ENCODE measurements at regions not wholly inside any gene's neighbourhood (a gene's known extent, or its start where the extent isn't known, plus 50 kb on each side); places are given as distances from the start of the nearest gene placed in this dataset.

DNA sequence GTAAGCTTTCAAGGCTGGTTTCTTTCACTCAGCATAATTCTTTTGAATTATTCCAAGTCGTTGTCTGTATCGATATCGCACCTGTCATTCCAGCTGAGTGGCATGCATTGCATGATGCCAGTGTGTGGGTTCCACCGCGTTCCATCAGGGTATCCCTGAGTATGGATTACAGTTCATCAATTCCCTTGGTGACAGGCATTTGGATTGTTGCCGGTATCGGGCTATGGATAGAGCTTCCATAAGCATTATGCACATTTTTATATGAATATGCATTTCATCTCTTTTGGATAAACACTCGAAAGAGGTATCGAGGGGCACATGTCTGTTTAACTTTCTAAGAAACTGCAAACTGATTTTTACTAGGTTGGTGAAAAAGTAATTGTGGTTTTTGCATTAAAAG lies 698.8 kb downstream of the BRD1 start:
- WGBS, 3 donors: 92 to 95% (median 93%) methylated on average over 9 of the region's 9 CpGs
- no peaks in the 10 kb centered on the region for H3K27me3 ChIP-seq
- H3K36me3 ChIP-seq: no peaks in the 10 kb centered on the region
- no peak overlapping the region for H3K4me3 ChIP-seq
- no peak for DNase-seq
- no peak overlapping the region for H3K27ac ChIP-seq
- TF ChIP-seq POLR2A (IDR thresholded peaks at IDR 0.05) (no peak), EP300 (IDR thresholded peaks at IDR 0.05) (no peak), CTCF (IDR thresholded peaks at IDR 0.05) (no peak)
- H3K9me3 ChIP-seq: no peaks in the 10 kb centered on the region
- no peaks in the 10 kb centered on the region for H3K4me1 ChIP-seq (ENCODE audit: insufficient read depth)
- intact Hi-C loops (cut with DNase I): no loop called here

DNA sequence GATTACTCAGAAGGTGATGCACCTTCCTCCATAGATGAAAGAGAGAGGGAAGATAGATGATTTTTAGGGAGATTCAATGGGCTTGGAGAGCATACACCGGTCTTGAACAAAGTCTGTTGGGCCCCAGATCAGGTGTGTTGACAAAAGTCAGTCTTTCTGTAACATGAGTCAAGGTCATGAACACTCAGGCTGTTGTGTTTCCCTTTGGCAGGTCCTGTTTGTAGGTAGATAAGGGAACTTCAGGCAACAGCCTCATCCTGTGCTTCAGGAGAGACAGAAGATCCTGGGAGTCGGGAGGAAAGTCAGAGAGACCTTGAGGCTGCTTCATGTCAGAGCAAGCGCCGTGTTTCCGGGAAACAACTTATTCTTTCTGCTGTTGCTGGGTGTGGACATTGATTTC lies 703.1 kb downstream of the BRD1 start:
- H3K4me3 ChIP-seq: no peak overlapping the region
- H3K27me3 ChIP-seq: no peaks in the 10 kb centered on the region
- DNase-seq: no peak
- H3K9me3 ChIP-seq: no peaks in the 10 kb centered on the region
- WGBS, 3 donors: 53 to 69% (median 57%) methylated on average over 5 of the region's 5 CpGs
- no peak for TF ChIP-seq CTCF (IDR thresholded peaks at IDR 0.05)
- no peak for TF ChIP-seq EP300 (IDR thresholded peaks at IDR 0.05)
- TF ChIP-seq POLR2A (IDR thresholded peaks at IDR 0.05): no peak
- no peak overlapping the region for H3K27ac ChIP-seq
- intact Hi-C loops (cut with DNase I): no loop called here
- H3K4me1 ChIP-seq (ENCODE audit: insufficient read depth): no peaks in the 10 kb centered on the region
- H3K36me3 ChIP-seq: no peaks in the 10 kb centered on the region

DNA sequence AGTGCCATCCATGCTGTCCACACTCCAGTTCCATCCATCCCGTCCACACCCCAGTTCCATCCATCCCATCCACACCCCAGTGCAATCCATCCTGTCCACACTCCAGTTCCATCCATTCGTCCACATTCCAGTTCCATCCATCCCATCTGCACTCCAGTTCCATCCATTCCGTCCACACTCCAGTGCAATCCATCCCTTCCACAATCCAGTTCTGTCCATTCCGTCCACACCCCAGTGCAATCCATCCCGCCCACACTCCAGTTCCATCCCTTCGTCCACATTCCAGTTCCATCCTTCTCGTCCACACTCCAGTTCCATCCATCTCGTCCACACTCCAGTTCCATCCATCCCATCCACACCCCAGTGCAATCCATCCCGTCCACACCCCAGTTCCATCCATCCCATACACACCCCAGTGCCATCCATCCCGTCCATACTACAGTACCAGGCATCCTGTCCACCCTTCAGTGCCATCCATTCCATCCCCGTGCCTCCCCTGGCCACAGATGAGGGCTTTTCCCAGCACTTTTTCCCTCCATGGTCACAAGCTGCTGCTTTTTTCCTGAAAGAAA lies 704.0 kb downstream of the BRD1 start:
- TF ChIP-seq CTCF (IDR thresholded peaks at IDR 0.05) (no peak), POLR2A (IDR thresholded peaks at IDR 0.05) (no peak), EP300 (IDR thresholded peaks at IDR 0.05) (no peak)
- Histone ChIP-seq H3K27me3 (no peaks in the 10 kb centered on the region), H3K9me3 (no peaks in the 10 kb centered on the region), H3K36me3 (no peaks in the 10 kb centered on the region), H3K4me1 (ENCODE audit: insufficient read depth) (no peaks in the 10 kb centered on the region), H3K27ac (no peak overlapping the region), H3K4me3 (no peak overlapping the region)
- intact Hi-C loops (cut with DNase I): no loop called here
- DNase-seq: no peak
- 58 to 75% (median 71%) methylated on average over 11 of the region's 11 CpGs for WGBS, 3 donors

DNA sequence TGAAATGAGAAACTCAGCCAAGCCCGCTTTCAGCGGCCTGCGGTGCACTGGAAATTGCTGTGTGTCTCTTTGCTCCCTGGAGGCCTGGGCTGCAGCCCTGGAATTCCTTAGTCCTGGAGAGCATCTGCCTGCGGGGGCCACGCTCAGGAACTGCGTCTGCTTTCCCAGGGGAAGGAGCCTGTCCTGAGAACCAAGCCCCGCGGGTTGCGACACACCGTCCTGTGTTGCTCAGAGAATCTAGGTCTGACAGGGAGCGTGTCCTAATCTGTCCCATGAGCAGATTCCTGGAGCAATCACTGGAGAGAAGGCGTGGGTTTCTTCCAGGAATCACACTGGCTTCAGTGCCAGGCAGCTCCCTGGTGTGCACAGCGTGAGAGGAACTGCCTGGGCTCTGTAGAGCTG lies 708.1 kb downstream of the BRD1 start:
- Histone ChIP-seq H3K9me3 (no peaks in the 10 kb centered on the region), H3K4me3 (no peak overlapping the region), H3K36me3 (no peaks in the 10 kb centered on the region), H3K4me1 (ENCODE audit: insufficient read depth) (no peaks in the 10 kb centered on the region), H3K27ac (no peak overlapping the region), H3K27me3 (no peaks in the 10 kb centered on the region)
- DNase-seq: no peak
- intact Hi-C loops (cut with DNase I): no loop called here
- TF ChIP-seq CTCF (IDR thresholded peaks at IDR 0.05) (no peak), POLR2A (IDR thresholded peaks at IDR 0.05) (no peak), EP300 (IDR thresholded peaks at IDR 0.05) (no peak)
- 41 to 55% (median 47%) methylated on average over 9 to 13 of the region's 13 CpGs for WGBS, 3 donors
